ENCODE measurements at regions not wholly inside any gene's neighbourhood (a gene's known extent, or its start where the extent isn't known, plus 50 kb on each side); places are given as distances from the start of the nearest gene placed in this dataset.

DNA sequence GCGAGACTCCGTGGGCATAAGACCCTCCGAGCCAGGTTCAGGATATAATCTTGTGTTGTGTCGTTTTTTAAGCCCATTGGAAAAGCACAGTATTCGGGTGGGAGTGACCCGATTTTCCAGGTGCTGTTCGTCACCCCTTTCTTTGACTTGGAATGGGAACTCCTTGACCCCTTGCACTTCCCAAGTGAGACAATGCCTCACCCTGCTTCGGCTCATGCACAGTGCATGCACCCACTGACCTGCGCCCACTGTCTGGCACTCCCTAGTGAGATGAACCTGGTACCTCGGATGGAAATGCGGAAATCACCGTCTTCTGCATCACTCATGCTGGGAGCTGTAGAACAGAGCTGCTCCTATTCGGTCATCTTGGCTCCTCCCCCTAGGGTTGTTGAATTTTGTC is 307.7 kb upstream of the DEFB115 start:
- TF ChIP-seq, protein P1, sequence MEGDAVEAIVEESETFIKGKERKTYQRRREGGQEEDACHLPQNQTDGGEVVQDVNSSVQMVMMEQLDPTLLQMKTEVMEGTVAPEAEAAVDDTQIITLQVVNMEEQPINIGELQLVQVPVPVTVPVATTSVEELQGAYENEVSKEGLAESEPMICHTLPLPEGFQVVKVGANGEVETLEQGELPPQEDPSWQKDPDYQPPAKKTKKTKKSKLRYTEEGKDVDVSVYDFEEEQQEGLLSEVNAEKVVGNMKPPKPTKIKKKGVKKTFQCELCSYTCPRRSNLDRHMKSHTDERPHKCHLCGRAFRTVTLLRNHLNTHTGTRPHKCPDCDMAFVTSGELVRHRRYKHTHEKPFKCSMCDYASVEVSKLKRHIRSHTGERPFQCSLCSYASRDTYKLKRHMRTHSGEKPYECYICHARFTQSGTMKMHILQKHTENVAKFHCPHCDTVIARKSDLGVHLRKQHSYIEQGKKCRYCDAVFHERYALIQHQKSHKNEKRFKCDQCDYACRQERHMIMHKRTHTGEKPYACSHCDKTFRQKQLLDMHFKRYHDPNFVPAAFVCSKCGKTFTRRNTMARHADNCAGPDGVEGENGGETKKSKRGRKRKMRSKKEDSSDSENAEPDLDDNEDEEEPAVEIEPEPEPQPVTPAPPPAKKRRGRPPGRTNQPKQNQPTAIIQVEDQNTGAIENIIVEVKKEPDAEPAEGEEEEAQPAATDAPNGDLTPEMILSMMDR (IDR thresholded peaks at IDR 0.05; ENCODE audit: low read length), result no peak
- TF ChIP-seq EZH2 (IDR thresholded peaks at IDR 0.05; ENCODE audit: borderline replicate concordance, low read length), result no peak

Data from OCI-LY1 (cell line).